ENCODE measurements at regions not wholly inside any gene's neighbourhood (a gene's known extent, or its start where the extent isn't known, plus 50 kb on each side); places are given as distances from the start of the nearest gene placed in this dataset.

DNA sequence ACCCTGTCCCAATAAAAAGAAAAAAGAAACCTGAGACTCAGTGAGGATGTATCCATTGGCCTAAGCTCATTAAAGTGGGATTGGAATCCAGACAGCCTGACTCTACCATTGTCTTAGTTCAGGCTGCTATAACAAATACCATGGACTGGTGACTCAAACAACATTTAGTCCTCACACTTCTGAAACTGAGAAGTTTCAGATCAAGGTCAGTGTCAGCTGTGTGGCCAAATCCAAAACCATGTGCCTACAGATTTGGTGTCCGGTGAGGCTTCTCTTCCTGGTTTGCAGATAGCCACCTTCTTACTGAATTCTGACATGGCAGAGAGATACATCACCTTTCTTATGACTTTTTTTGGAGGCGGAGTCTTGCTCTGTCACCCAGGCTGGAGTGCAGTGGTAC is 53.3 kb upstream of the KDM8 start:
- intact Hi-C loops (cut with micrococcal nuclease), result no loop called here
- no peak for FAIRE-seq
- H3K4me2 ChIP-seq (ENCODE audit: insufficient read depth, low read length), result no peak overlapping the region

More for the DNA sequence above, 53.3 kb upstream of the KDM8 start:
- no peaks in the 10 kb centered on the region for H4K20me1 ChIP-seq (replicated peaks; ENCODE audit: control insufficient read depth, insufficient read depth, low read length)
- WGBS (ENCODE audit: insufficient coverage, low coverage, missing lambda C conversion rate), result 8% methylated on average over 2 of the region's 2 CpGs
- no peaks in the 10 kb centered on the region for H3K79me2 ChIP-seq (ENCODE audit: control insufficient read depth, insufficient read depth, low read length)
- H3K9ac ChIP-seq (ENCODE audit: insufficient read depth in 1 of 2, low read depth in 2 of 2, low read length in 2 of 2), result no peak overlapping the region
- H3K36me3 ChIP-seq (ENCODE audit: control insufficient read depth, insufficient read depth, low read length), result no peaks in the 10 kb centered on the region
- H3K9me1 ChIP-seq (ENCODE audit: control insufficient read depth, insufficient read depth, low read length), result no peaks in the 10 kb centered on the region
- in situ Hi-C loops (cut with MboI), result no loop called here
- H3K4me1 ChIP-seq (replicated peaks in 1 of 2; ENCODE audit: control insufficient read depth in 2 of 2, insufficient read depth in 2 of 2, low read length in 2 of 2), result no peaks in the 10 kb centered on the region
- H3K27ac ChIP-seq (ENCODE audit: extremely low read depth, low read depth, low read length), result no peak overlapping the region
- no peak overlapping the region for H3K4me3 ChIP-seq
- H3K9me3 ChIP-seq (replicated peaks; ENCODE audit: control insufficient read depth, insufficient read depth, low read depth, low read length), result 0 out of 2 replicates have a peak, but pooled peaks cover 2% of the 10 kb centered on the region
- no TSS peak for BruUV-seq (replicated peaks)
- ChIA-PET POLR2A (no interaction called here), CTCF (ENCODE audit: low intra/inter-chr PET ratio) (no interaction called here)
- peaks cover 0 to 4% of the 10 kb centered on the region in 2 experiments; a peak in 3 of 5 replicates for H3K27me3 ChIP-seq (ENCODE audit: control insufficient read depth in 2 of 2, insufficient read depth in 2 of 2, low read length in 2 of 2)
- no peak for TF ChIP-seq GABPA (tag; conservative IDR thresholded peaks at IDR 0.05; ENCODE audit: low read depth)
- TF ChIP-seq, protein P1, sequence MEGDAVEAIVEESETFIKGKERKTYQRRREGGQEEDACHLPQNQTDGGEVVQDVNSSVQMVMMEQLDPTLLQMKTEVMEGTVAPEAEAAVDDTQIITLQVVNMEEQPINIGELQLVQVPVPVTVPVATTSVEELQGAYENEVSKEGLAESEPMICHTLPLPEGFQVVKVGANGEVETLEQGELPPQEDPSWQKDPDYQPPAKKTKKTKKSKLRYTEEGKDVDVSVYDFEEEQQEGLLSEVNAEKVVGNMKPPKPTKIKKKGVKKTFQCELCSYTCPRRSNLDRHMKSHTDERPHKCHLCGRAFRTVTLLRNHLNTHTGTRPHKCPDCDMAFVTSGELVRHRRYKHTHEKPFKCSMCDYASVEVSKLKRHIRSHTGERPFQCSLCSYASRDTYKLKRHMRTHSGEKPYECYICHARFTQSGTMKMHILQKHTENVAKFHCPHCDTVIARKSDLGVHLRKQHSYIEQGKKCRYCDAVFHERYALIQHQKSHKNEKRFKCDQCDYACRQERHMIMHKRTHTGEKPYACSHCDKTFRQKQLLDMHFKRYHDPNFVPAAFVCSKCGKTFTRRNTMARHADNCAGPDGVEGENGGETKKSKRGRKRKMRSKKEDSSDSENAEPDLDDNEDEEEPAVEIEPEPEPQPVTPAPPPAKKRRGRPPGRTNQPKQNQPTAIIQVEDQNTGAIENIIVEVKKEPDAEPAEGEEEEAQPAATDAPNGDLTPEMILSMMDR (IDR thresholded peaks at IDR 0.05 in 2 of 3, conservative IDR thresholded peaks at IDR 0.05 in 1 of 3; ENCODE audit: insufficient read depth in 2 of 3, low read depth in 1 of 3, low read length in 3 of 3), result no peak
- TF ChIP-seq ZBTB40 (IDR thresholded peaks at IDR 0.05), result no peak
- TF ChIP-seq ZBTB40 (CRISPR knock-in tag; IDR thresholded peaks at IDR 0.05), result no peak
- TF ChIP-seq, protein P2, sequence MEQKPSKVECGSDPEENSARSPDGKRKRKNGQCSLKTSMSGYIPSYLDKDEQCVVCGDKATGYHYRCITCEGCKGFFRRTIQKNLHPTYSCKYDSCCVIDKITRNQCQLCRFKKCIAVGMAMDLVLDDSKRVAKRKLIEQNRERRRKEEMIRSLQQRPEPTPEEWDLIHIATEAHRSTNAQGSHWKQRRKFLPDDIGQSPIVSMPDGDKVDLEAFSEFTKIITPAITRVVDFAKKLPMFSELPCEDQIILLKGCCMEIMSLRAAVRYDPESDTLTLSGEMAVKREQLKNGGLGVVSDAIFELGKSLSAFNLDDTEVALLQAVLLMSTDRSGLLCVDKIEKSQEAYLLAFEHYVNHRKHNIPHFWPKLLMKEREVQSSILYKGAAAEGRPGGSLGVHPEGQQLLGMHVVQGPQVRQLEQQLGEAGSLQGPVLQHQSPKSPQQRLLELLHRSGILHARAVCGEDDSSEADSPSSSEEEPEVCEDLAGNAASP (IDR thresholded peaks at IDR 0.05), result no peak
- no peak for TF ChIP-seq CHCHD3 (CRISPR knock-in tag; IDR thresholded peaks at IDR 0.05)
- no peak for TF ChIP-seq KAT2B (IDR thresholded peaks at IDR 0.05; ENCODE audit: low read depth, low read length)
- H2AFZ ChIP-seq (ENCODE audit: low read depth, low read length), result no peak overlapping the region
- ATAC-seq (no peak), DNase-seq (ENCODE audit: extremely low read depth in 1 of 4, low spot score in 3 of 4) (no peak)
